ENCODE measurements at regions not wholly inside any gene's neighbourhood (a gene's known extent, or its start where the extent isn't known, plus 50 kb on each side); places are given as distances from the start of the nearest gene placed in this dataset.

- no peaks in the 10 kb centered on the region for H3K27me3 Mint-ChIP-seq (ENCODE audit: low read depth, unreplicated experiment)
- FAIRE-seq = no peak
Observed at GRCh38 chr3:154729741-154730140, 299.8 kb upstream of the GPR149 start.

GRCh38 chr3:154728285-154728684 lies 298.3 kb upstream of the GPR149 start:
- Histone ChIP-seq H3K4me2 (ENCODE audit: low read length) (no peak overlapping the region), H2AFZ (ENCODE audit: low read depth, low read length) (no peak overlapping the region), H4K20me1 (ENCODE audit: insufficient read depth, low read length) (no peaks in the 10 kb centered on the region), H3K36me3 (ENCODE audit: insufficient read depth, low read length) (no peaks in the 10 kb centered on the region), H3K27me3 (ENCODE audit: insufficient read depth, low read length) (no peaks in the 10 kb centered on the region), H3K27ac (ENCODE audit: low read depth, low read length) (no peak overlapping the region), H3K9me3 (ENCODE audit: insufficient read depth, low read depth, low read length) (no peaks in the 10 kb centered on the region), H3K4me1 (ENCODE audit: insufficient read depth, low read length) (no peaks in the 10 kb centered on the region), H3K79me2 (ENCODE audit: insufficient read depth, low read length) (no peaks in the 10 kb centered on the region), H3K4me3 (ENCODE audit: insufficient read depth, low read depth, low read length) (no peak overlapping the region), H3K9ac (ENCODE audit: low read length) (no peak overlapping the region)
- DNase-seq (ENCODE audit: low read depth) = no peak
- no peak overlapping the region for H3K4me3 Mint-ChIP-seq (ENCODE audit: unreplicated experiment)
- no peak overlapping the region for H3K27ac Mint-ChIP-seq (ENCODE audit: unreplicated experiment)
- H3K9me3 Mint-ChIP-seq (ENCODE audit: unreplicated experiment) = no peaks in the 10 kb centered on the region
- H3K4me1 Mint-ChIP-seq (ENCODE audit: low read depth, unreplicated experiment) = no peaks in the 10 kb centered on the region
- no peak for TF ChIP-seq EZH2 (IDR thresholded peaks at IDR 0.05; ENCODE audit: insufficient read depth, low read length)
- TF ChIP-seq CTCF (IDR thresholded peaks at IDR 0.05; ENCODE audit: insufficient read depth, low read depth, low read length) = no peak
- H3K27me3 Mint-ChIP-seq (ENCODE audit: low read depth, unreplicated experiment) = no peaks in the 10 kb centered on the region
- H3K36me3 Mint-ChIP-seq (ENCODE audit: low read depth, unreplicated experiment) = no peaks in the 10 kb centered on the region
- FAIRE-seq = no peak

More at GRCh38 chr3:154729741-154730140, 299.8 kb upstream of the GPR149 start:
- no peaks in the 10 kb centered on the region for H3K4me1 ChIP-seq (ENCODE audit: insufficient read depth, low read length)
- H3K4me3 ChIP-seq (ENCODE audit: insufficient read depth, low read depth, low read length) = no peak overlapping the region
- no peak for DNase-seq (ENCODE audit: low read depth)
- no peak overlapping the region for H3K9ac ChIP-seq (ENCODE audit: low read length)
- TF ChIP-seq EZH2 (IDR thresholded peaks at IDR 0.05; ENCODE audit: insufficient read depth, low read length) = no peak
- TF ChIP-seq CTCF (IDR thresholded peaks at IDR 0.05; ENCODE audit: insufficient read depth, low read depth, low read length) = no peak
- Mint-ChIP-seq H3K9me3 (ENCODE audit: unreplicated experiment) (no peaks in the 10 kb centered on the region), H3K27ac (ENCODE audit: unreplicated experiment) (no peak overlapping the region), H3K4me1 (ENCODE audit: low read depth, unreplicated experiment) (no peaks in the 10 kb centered on the region), H3K4me3 (ENCODE audit: unreplicated experiment) (no peak overlapping the region), H3K36me3 (ENCODE audit: low read depth, unreplicated experiment) (no peaks in the 10 kb centered on the region)
- no peaks in the 10 kb centered on the region for H3K9me3 ChIP-seq (ENCODE audit: insufficient read depth, low read depth, low read length)
- no peaks in the 10 kb centered on the region for H3K79me2 ChIP-seq (ENCODE audit: insufficient read depth, low read length)
- H2AFZ ChIP-seq (ENCODE audit: low read depth, low read length) = no peak overlapping the region
- H3K36me3 ChIP-seq (ENCODE audit: insufficient read depth, low read length) = no peaks in the 10 kb centered on the region
- H3K4me2 ChIP-seq (ENCODE audit: low read length) = no peak overlapping the region
- no peaks in the 10 kb centered on the region for H3K27me3 ChIP-seq (ENCODE audit: insufficient read depth, low read length)
- H4K20me1 ChIP-seq (ENCODE audit: insufficient read depth, low read length) = no peaks in the 10 kb centered on the region
- H3K27ac ChIP-seq (ENCODE audit: low read depth, low read length) = no peak overlapping the region

GRCh38 chr3:154720921-154721320 lies 290.9 kb upstream of the GPR149 start:
- Histone ChIP-seq H3K9ac (ENCODE audit: low read length) (no peak overlapping the region), H3K36me3 (ENCODE audit: insufficient read depth, low read length) (no peaks in the 10 kb centered on the region), H2AFZ (ENCODE audit: low read depth, low read length) (no peak overlapping the region), H3K4me2 (ENCODE audit: low read length) (no peak overlapping the region), H3K9me3 (ENCODE audit: insufficient read depth, low read depth, low read length) (no peaks in the 10 kb centered on the region), H3K27me3 (ENCODE audit: insufficient read depth, low read length) (no peaks in the 10 kb centered on the region), H4K20me1 (ENCODE audit: insufficient read depth, low read length) (no peaks in the 10 kb centered on the region), H3K27ac (ENCODE audit: low read depth, low read length) (no peak overlapping the region), H3K79me2 (ENCODE audit: insufficient read depth, low read length) (no peaks in the 10 kb centered on the region), H3K4me1 (ENCODE audit: insufficient read depth, low read length) (no peaks in the 10 kb centered on the region), H3K4me3 (ENCODE audit: insufficient read depth, low read depth, low read length) (no peak overlapping the region)
- H3K27ac Mint-ChIP-seq (ENCODE audit: unreplicated experiment) = no peak overlapping the region
- no peaks in the 10 kb centered on the region for H3K9me3 Mint-ChIP-seq (ENCODE audit: unreplicated experiment)
- TF ChIP-seq EZH2 (IDR thresholded peaks at IDR 0.05; ENCODE audit: insufficient read depth, low read length) (no peak), CTCF (IDR thresholded peaks at IDR 0.05; ENCODE audit: insufficient read depth, low read depth, low read length) (no peak)
- H3K36me3 Mint-ChIP-seq (ENCODE audit: low read depth, unreplicated experiment) = no peaks in the 10 kb centered on the region
- no peaks in the 10 kb centered on the region for H3K27me3 Mint-ChIP-seq (ENCODE audit: low read depth, unreplicated experiment)
- DNase-seq (ENCODE audit: low read depth) (no peak), FAIRE-seq (no peak)
- H3K4me1 Mint-ChIP-seq (ENCODE audit: low read depth, unreplicated experiment) = no peaks in the 10 kb centered on the region
- H3K4me3 Mint-ChIP-seq (ENCODE audit: unreplicated experiment) = no peak overlapping the region

All from astrocyte (in vitro differentiated cells and primary cell).